BJ (cell line): ENCODE measurements at regions not wholly inside any gene's neighbourhood (a gene's known extent, or its start where the extent isn't known, plus 50 kb on each side); places are given as distances from the start of the nearest gene placed in this dataset.

ENCODE experiments used
- CTCF ChIA-PET: fragments of 350-600 bp; formaldehyde crosslinking; extraction: SDS; loops from one replicate; lab custom pipeline; 2021; ENCODE audit warnings: antibody characterized with exemption, inconsistent platforms; lab: Yijun Ruan, JAX
- POLR2A ChIA-PET: fragments of 300-600 bp; sonication (Branson Sonifier 250); formaldehyde crosslinking; extraction: SDS; loops from one replicate; lab custom pipeline; 2021; ENCODE audit warnings: antibody characterized with exemption; lab: Charles Lee
- DNase-seq: peaks from one replicate; pipeline ENCODE4 v3.0.0-alpha.2; 2011; ENCODE audit warnings: low read depth
- H3K27me3 ChIP-seq: 2 replicates; pipeline ENCODE4 v1.6.0; 2011; ENCODE audit warnings: low read length; ENCODE audit not compliant: control insufficient read depth, insufficient read depth
- H3K36me3 ChIP-seq: 2 replicates; pipeline ENCODE4 v1.5.1; 2011; ENCODE audit warnings: low read length; ENCODE audit not compliant: control insufficient read depth, insufficient read depth
- H3K4me3 ChIP-seq: 2 replicates; pipeline ENCODE4 v1.5.1; 2011; ENCODE audit warnings: low read depth, mild to moderate bottlenecking, control low read depth, low read length
- CTCF ChIP-seq: IDR thresholded peaks from 2 replicates; pipeline ENCODE4 v1.5.1; 2011; ENCODE audit warnings: low read depth, mild to moderate bottlenecking, control low read depth, inconsistent platforms, low read length, moderate library complexity; ENCODE audit not compliant: insufficient read depth

DNA sequence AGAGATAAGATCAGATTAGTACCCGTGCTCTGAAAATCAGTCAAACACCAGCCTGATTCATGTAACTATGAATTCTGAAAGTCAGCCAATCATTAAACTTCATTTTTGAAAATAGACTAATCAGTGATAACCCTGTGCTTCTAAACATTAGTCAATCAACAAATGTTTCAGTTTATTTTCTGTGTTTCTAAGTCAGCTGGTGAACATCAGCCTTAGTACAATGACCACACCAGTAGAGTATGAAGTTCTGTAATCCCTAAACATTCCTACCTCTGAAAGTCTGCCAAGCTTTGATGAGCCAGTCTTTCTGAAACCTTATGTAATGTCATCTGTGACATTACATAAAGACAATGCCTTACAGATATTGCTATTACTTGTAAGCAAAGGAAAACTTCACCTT lies 807.4 kb upstream of the CRIM1 start:
- DNase-seq, result no peak
- no peaks in the 10 kb centered on the region for H3K27me3 ChIP-seq
- no peak for TF ChIP-seq CTCF
- ChIA-PET CTCF (no interaction called here), POLR2A (no interaction called here)
- no peaks in the 10 kb centered on the region for H3K36me3 ChIP-seq
- H3K4me3 ChIP-seq, result no peak overlapping the region

- DNase-seq, result no peak
- CTCF ChIA-PET, result no interaction called here
- TF ChIP-seq CTCF, result no peak
- Histone ChIP-seq H3K27me3 (no peaks in the 10 kb centered on the region), H3K4me3 (no peak overlapping the region), H3K36me3 (no peaks in the 10 kb centered on the region)
- POLR2A ChIA-PET, result no interaction called here
These were observed 810.3 kb upstream of the CRIM1 start for GRCh38 chr2:35545301-35545700.

DNA sequence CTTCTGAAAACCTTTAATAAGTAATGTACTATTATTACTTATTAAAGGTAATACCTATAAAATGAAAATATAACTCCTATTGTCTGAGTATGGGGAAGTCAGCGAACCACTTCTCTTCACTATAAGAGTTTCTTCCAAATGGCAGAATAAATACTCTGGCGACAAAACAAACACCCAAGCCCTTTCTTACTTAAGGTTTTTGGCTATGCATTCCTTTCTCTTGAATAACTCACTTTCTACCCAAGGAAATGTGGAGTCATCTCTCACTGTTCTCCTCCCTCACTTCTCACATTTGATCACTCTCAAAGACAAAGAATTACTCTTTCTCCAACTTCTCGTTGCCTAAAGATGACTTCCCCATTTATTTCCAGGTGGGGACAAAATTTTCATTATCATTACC lies 816.8 kb upstream of the CRIM1 start:
- no peak for DNase-seq
- ChIA-PET POLR2A (no interaction called here), CTCF (no interaction called here)
- H3K27me3 ChIP-seq, result no peaks in the 10 kb centered on the region
- no peak overlapping the region for H3K4me3 ChIP-seq
- no peak for TF ChIP-seq CTCF
- no peaks in the 10 kb centered on the region for H3K36me3 ChIP-seq

DNA sequence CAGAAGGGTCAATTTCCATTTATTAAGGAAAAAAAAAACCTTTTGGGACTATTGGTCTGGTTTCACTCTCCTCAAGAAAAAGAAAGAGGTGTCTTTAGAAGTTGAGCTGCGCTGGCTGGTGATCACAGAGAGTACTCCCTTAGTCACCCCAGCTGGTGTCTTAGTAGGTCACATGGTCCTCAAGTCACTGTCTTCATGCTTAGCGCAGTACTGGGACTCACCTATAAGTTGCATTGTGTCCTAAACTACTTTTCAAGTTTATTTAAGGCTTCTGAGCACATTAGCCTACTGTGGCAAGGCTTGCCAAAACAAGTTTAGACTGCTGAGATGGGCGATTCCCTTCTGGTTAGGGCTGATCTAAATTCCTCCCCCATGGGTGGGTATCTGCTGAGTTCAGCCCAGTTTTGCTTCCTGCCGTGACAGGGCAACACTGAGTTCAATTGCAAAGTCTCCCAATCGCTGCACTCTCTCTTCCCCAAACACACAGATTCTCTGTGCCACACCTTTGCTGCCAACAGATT lies 824.9 kb upstream of the CRIM1 start:
- Histone ChIP-seq H3K36me3 (no peaks in the 10 kb centered on the region), H3K27me3 (no peaks in the 10 kb centered on the region), H3K4me3 (no peak overlapping the region)
- CTCF ChIA-PET, result no interaction called here
- POLR2A ChIA-PET, result no interaction called here
- TF ChIP-seq CTCF, result no peak
- DNase-seq, result no peak

DNA sequence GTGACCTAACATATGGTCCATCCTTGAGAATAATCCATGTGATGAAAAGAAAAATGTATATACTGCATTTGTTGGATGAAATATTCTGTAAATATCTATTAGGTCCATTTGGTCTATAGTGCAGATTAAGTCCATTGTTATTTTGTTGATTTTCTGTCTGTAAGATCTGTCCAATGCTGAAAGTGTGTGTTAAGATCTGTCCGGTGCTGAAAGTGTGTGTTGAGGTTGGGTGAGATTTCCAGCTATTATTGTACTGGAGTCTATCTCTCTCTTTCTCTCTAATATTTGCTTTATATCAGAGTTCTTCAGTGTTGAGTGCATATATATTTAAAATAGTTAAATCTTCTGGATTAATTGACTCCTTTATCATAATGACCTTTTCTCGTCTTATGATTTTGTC lies 828.8 kb upstream of the CRIM1 start:
- CTCF ChIA-PET, result no interaction called here
- H3K4me3 ChIP-seq, result no peak overlapping the region
- no peaks in the 10 kb centered on the region for H3K36me3 ChIP-seq
- POLR2A ChIA-PET, result no interaction called here
- H3K27me3 ChIP-seq, result no peaks in the 10 kb centered on the region
- no peak for DNase-seq
- no peak for TF ChIP-seq CTCF
